Trophoblast cell (in vitro differentiated cells and primary cell): ENCODE measurements at regions not wholly inside any gene's neighbourhood (a gene's known extent, or its start where the extent isn't known, plus 50 kb on each side); places are given as distances from the start of the nearest gene placed in this dataset.
A peak's percentile ranks its signal among the peaks of the same experiment; 100 is the strongest.
"Not testable (repeated sequence)": the region's sequence is repeated elsewhere in the genome, so short reads cannot be mapped to it uniquely, and the experiment has no call there.

Experiments used
- DNase-seq, 2 donors: peaks; one replicate each; pipeline ENCODE4 v3.0.0-alpha.2; 2016
- H2AFZ ChIP-seq: 2 replicates; pipeline ENCODE4 v1.6.1; 2013; ENCODE audit warnings: low read length, moderate library complexity, mild to moderate bottlenecking; ENCODE audit not compliant: insufficient read depth, poor library complexity
- H2AK5ac ChIP-seq: 2 replicates; pipeline ENCODE4 v1.6.1; 2013; ENCODE audit warnings: mild to moderate bottlenecking, low read length
- H2BK120ac ChIP-seq: 2 replicates; pipeline ENCODE4 v1.6.1; 2013; ENCODE audit warnings: low read length, mild to moderate bottlenecking, moderate library complexity; ENCODE audit not compliant: insufficient read depth, poor library complexity
- H2BK12ac ChIP-seq: 2 replicates; pipeline ENCODE4 v1.6.1; 2013; ENCODE audit warnings: mild to moderate bottlenecking, low read length, moderate library complexity
- H2BK5ac ChIP-seq: 2 replicates; pipeline ENCODE4 v1.6.1; 2013; ENCODE audit warnings: low read length, low read depth, moderate library complexity, mild to moderate bottlenecking; ENCODE audit not compliant: poor library complexity
- H3K14ac ChIP-seq: 2 replicates; pipeline ENCODE4 v1.6.1; 2013; ENCODE audit warnings: mild to moderate bottlenecking, low read length
- H3K18ac ChIP-seq: 2 replicates; pipeline ENCODE4 v1.6.1; 2013; ENCODE audit warnings: mild to moderate bottlenecking, low read length
- H3K23ac ChIP-seq: 2 replicates; pipeline ENCODE4 v1.6.1; 2013; ENCODE audit warnings: low read length
- H3K27ac ChIP-seq: 2 replicates; pipeline ENCODE4 v1.5.1; 2013; ENCODE audit warnings: low read depth, mild to moderate bottlenecking, inconsistent platforms, low read length, moderate library complexity
- H3K27me3 ChIP-seq: 2 replicates; pipeline ENCODE4 v1.6.1; 2013; ENCODE audit warnings: inconsistent platforms, mild to moderate bottlenecking, low read length, moderate library complexity; ENCODE audit not compliant: insufficient read depth
- H3K36me3 ChIP-seq, 2 experiments: 1 replicate in 1 of 2; 2 replicates in 1 of 2; pipeline ENCODE4 v1.6.1; 2013; ENCODE audit warnings: low read length in 2 of 2, mild to moderate bottlenecking in 2 of 2, moderate library complexity in 1 of 2; ENCODE audit not compliant: insufficient read depth in 2 of 2, control insufficient read depth in 1 of 2
- H3K4ac ChIP-seq: 2 replicates; pipeline ENCODE4 v1.6.1; 2013; ENCODE audit warnings: low read depth, mild to moderate bottlenecking, low read length, moderate library complexity
- H3K4me1 ChIP-seq, 2 experiments: 1 replicate in 1 of 2; 2 replicates in 1 of 2; pipeline ENCODE4 v1.6.1; 2013; ENCODE audit warnings: low read length in 2 of 2, mild to moderate bottlenecking in 2 of 2, moderate library complexity in 1 of 2; ENCODE audit not compliant: insufficient read depth in 2 of 2, control insufficient read depth in 1 of 2
- H3K4me2 ChIP-seq: 2 replicates; pipeline ENCODE4 v1.6.1; 2013; ENCODE audit warnings: inconsistent platforms, mild to moderate bottlenecking, low read length, moderate library complexity
- H3K4me3 ChIP-seq: 2 replicates; pipeline ENCODE4 v1.5.1; 2013; ENCODE audit warnings: mild to moderate bottlenecking, low read depth, low read length, inconsistent platforms
- H3K79me1 ChIP-seq: one replicate; pipeline ENCODE4 v1.6.1; 2013; ENCODE audit warnings: low read length
- H3K79me2 ChIP-seq: 2 replicates; pipeline ENCODE4 v1.6.1; 2013; ENCODE audit warnings: low read length, mild to moderate bottlenecking; ENCODE audit not compliant: control insufficient read depth, insufficient read depth, poor library complexity
- H3K9ac ChIP-seq: 2 replicates; pipeline ENCODE4 v1.6.1; 2013; ENCODE audit warnings: mild to moderate bottlenecking, low read length
- H3K9me3 ChIP-seq: 2 replicates; pipeline ENCODE4 v1.6.1; 2013; ENCODE audit warnings: low read depth, mild to moderate bottlenecking, control low read depth, inconsistent platforms, low read length; ENCODE audit not compliant: insufficient read depth
- H4K12ac ChIP-seq: 2 replicates; pipeline ENCODE4 v1.6.1; 2013; ENCODE audit warnings: low read depth, mild to moderate bottlenecking, low read length, moderate library complexity
- H4K8ac ChIP-seq: 2 replicates; pipeline ENCODE4 v1.6.1; 2013; ENCODE audit warnings: low read depth, mild to moderate bottlenecking, low read length, moderate library complexity
- H4K91ac ChIP-seq: one replicate; pipeline ENCODE4 v1.6.1; 2013; ENCODE audit warnings: low read depth, mild to moderate bottlenecking, low read length, moderate library complexity
- WGBS: extraction: QIAGEN DNeasy Blood & Tissue Kit; methylation state at CpG from one replicate; pipeline ENCODE4 v1.1.7; 2013; ENCODE audit warnings: missing lambda C conversion rate; ENCODE audit not compliant: insufficient read length, insufficient coverage; ENCODE audit errors: extremely low coverage; 5-methylcytosine and 5-hydroxymethylcytosine counted together

- Histone ChIP-seq H3K27ac (no peak overlapping the region), H3K27me3 (no peaks in the 10 kb centered on the region), H3K4me2 (no peak overlapping the region), H3K9me3 (no peaks in the 10 kb centered on the region), H3K9ac (peak overlapping the region; percentile 25), H3K79me2 (no peaks in the 10 kb centered on the region), H3K4me3 (no peak overlapping the region), H3K4ac (no peak overlapping the region), H3K36me3 (no peaks in the 10 kb centered on the region), H3K4me1 (peaks cover 3 to 7% of the 10 kb centered on the region in 2 experiments), H3K79me1 (no peaks in the 10 kb centered on the region), H4K12ac (no peak overlapping the region), H2AK5ac (no peak overlapping the region), H3K18ac (no peak overlapping the region), H2BK5ac (no peak overlapping the region), H4K91ac (no peak overlapping the region), H3K23ac (no peak overlapping the region), H2BK120ac (no peak overlapping the region), H3K14ac (no peak overlapping the region), H4K8ac (no peak overlapping the region), H2BK12ac (no peak overlapping the region), H2AFZ (no peak overlapping the region)
- WGBS, result no CpG with 5 or more reads among the region's 9 CpGs
- DNase-seq, result peak; percentile 15 to 40
Measured at GRCh38 chr10:5284311-5285057, 80.3 kb upstream of the UCN3 start.

GRCh38 chr10:5285186-5285585 is 79.6 kb upstream of the UCN3 start:
- H3K27me3 ChIP-seq, result no peaks in the 10 kb centered on the region
- H3K14ac ChIP-seq, result no peak overlapping the region
- H3K4ac ChIP-seq, result no peak overlapping the region
- H3K79me1 ChIP-seq, result no peaks in the 10 kb centered on the region
- no peak overlapping the region for H3K4me2 ChIP-seq
- H3K9me3 ChIP-seq, result no peaks in the 10 kb centered on the region
- no peak overlapping the region for H2BK12ac ChIP-seq
- DNase-seq, result no peak
- H2BK120ac ChIP-seq, result no peak overlapping the region
- H4K12ac ChIP-seq, result no peak overlapping the region
- no peak overlapping the region for H2AK5ac ChIP-seq
- H3K23ac ChIP-seq, result no peak overlapping the region
- H3K27ac ChIP-seq, result no peak overlapping the region
- no peak overlapping the region for H3K9ac ChIP-seq
- no peaks in the 10 kb centered on the region for H3K79me2 ChIP-seq
- H4K8ac ChIP-seq, result no peak overlapping the region
- no peak overlapping the region for H3K18ac ChIP-seq
- WGBS, result no CpG with 5 or more reads among the region's 9 CpGs
- H3K36me3 ChIP-seq, result no peaks in the 10 kb centered on the region
- H2AFZ ChIP-seq, result no peak overlapping the region
- H2BK5ac ChIP-seq, result no peak overlapping the region
- H3K4me3 ChIP-seq, result no peak overlapping the region
- no peak overlapping the region for H4K91ac ChIP-seq
- peaks cover 3 to 7% of the 10 kb centered on the region in 2 experiments for H3K4me1 ChIP-seq

- H4K12ac ChIP-seq, result no peak overlapping the region
- H3K79me2 ChIP-seq, result no peaks in the 10 kb centered on the region
- no CpG with 5 or more reads among the region's 4 CpGs for WGBS
- peaks cover 3 to 8% of the 10 kb centered on the region in 2 experiments for H3K4me1 ChIP-seq
- no peak overlapping the region for H3K23ac ChIP-seq
- no peaks in the 10 kb centered on the region for H3K27me3 ChIP-seq
- H3K14ac ChIP-seq, result no peak overlapping the region
- H3K79me1 ChIP-seq, result no peaks in the 10 kb centered on the region
- H2BK5ac ChIP-seq, result no peak overlapping the region
- H2BK120ac ChIP-seq, result no peak overlapping the region
- no peak overlapping the region for H3K4me2 ChIP-seq
- no peak overlapping the region for H4K8ac ChIP-seq
- H2AK5ac ChIP-seq, result no peak overlapping the region
- H3K9ac ChIP-seq, result no peak overlapping the region
- H4K91ac ChIP-seq, result no peak overlapping the region
- no peaks in the 10 kb centered on the region for H3K36me3 ChIP-seq
- no peaks in the 10 kb centered on the region for H3K9me3 ChIP-seq
- no peak overlapping the region for H2AFZ ChIP-seq
- no peak overlapping the region for H2BK12ac ChIP-seq
- no peak overlapping the region for H3K27ac ChIP-seq
- no peak overlapping the region for H3K18ac ChIP-seq
- DNase-seq, result no peak
- H3K4me3 ChIP-seq, result no peak overlapping the region
- no peak overlapping the region for H3K4ac ChIP-seq
Measured at GRCh38 chr10:5288359-5288758, 76.4 kb upstream of the UCN3 start.

GRCh38 chr10:5289228-5289627 is 75.5 kb upstream of the UCN3 start:
- not testable (repeated sequence) for H3K18ac ChIP-seq, H3K4me3 ChIP-seq, H3K79me2 ChIP-seq

More at GRCh38 chr10:5289228-5289627, 75.5 kb upstream of the UCN3 start:
- H3K4me1 ChIP-seq, H2BK120ac ChIP-seq, H3K23ac ChIP-seq, H3K36me3 ChIP-seq, H4K8ac ChIP-seq, H2BK12ac ChIP-seq, DNase-seq, H3K4me2 ChIP-seq, H2BK5ac ChIP-seq, H3K27me3 ChIP-seq, H3K4ac ChIP-seq, H3K9ac ChIP-seq, H3K79me1 ChIP-seq, H2AFZ ChIP-seq, H3K9me3 ChIP-seq, H3K14ac ChIP-seq, H4K91ac ChIP-seq, H4K12ac ChIP-seq, H3K27ac ChIP-seq, H2AK5ac ChIP-seq: not testable (repeated sequence)
- no CpG with 5 or more reads among the region's 1 CpG for WGBS
